ENCODE measurements at regions not wholly inside any gene's neighbourhood (a gene's known extent, or its start where the extent isn't known, plus 50 kb on each side); places are given as distances from the start of the nearest gene placed in this dataset.

GRCh38 chr4:187215438-187215837 is 491.8 kb upstream of the FAT1 start:
- DNase-seq (ENCODE audit: low spot score), result no peak
- no peak for ATAC-seq

- no peak for DNase-seq (ENCODE audit: low spot score)
- ATAC-seq, result no peak
These were observed 495.1 kb upstream of the FAT1 start for GRCh38 chr4:187218705-187219245.

- ATAC-seq, result no peak
These were observed 500.9 kb upstream of the FAT1 start for GRCh38 chr4:187224560-187224959.

GRCh38 chr4:187227907-187228704 is 504.4 kb upstream of the FAT1 start:
- no peak for DNase-seq (ENCODE audit: low spot score)
- no peak for ATAC-seq

More at GRCh38 chr4:187224560-187224959, 500.9 kb upstream of the FAT1 start:
- no peak for DNase-seq (ENCODE audit: low spot score)

GRCh38 chr4:187232196-187232595 is 508.5 kb upstream of the FAT1 start:
- no peak for DNase-seq (ENCODE audit: low spot score)
- no peak for ATAC-seq

- DNase-seq (ENCODE audit: low spot score), result no peak
- no peak for ATAC-seq
These were observed 509.1 kb upstream of the FAT1 start for GRCh38 chr4:187232796-187233195.

- no peak for ATAC-seq
- DNase-seq (ENCODE audit: low spot score), result no peak
These were observed 512.0 kb upstream of the FAT1 start for GRCh38 chr4:187235456-187236170.

- ATAC-seq (no peak), DNase-seq (ENCODE audit: low spot score) (no peak)
These were observed 512.7 kb upstream of the FAT1 start for GRCh38 chr4:187236209-187236890.

- ATAC-seq (no peak), DNase-seq (ENCODE audit: low spot score) (no peak)
These were observed 515.0 kb upstream of the FAT1 start for GRCh38 chr4:187238646-187239045.

- ATAC-seq (no peak), DNase-seq (ENCODE audit: low spot score) (no peak)
These were observed 528.2 kb upstream of the FAT1 start for GRCh38 chr4:187251896-187252295.

GRCh38 chr4:187256897-187257296 is 533.2 kb upstream of the FAT1 start:
- ATAC-seq (no peak), DNase-seq (ENCODE audit: low spot score) (no peak)

- DNase-seq (ENCODE audit: low spot score) (no peak), ATAC-seq (no peak)
These were observed 535.2 kb upstream of the FAT1 start for GRCh38 chr4:187258651-187259401.

- ATAC-seq, result no peak
- no peak for DNase-seq (ENCODE audit: low spot score)
These were observed 545.3 kb upstream of the FAT1 start for GRCh38 chr4:187268940-187269339.

GRCh38 chr4:187270154-187270553 is 546.5 kb upstream of the FAT1 start:
- ATAC-seq (no peak), DNase-seq (ENCODE audit: low spot score) (no peak)

- DNase-seq (ENCODE audit: low spot score) (no peak), ATAC-seq (no peak)
These were observed 548.2 kb upstream of the FAT1 start for GRCh38 chr4:187271848-187272247.

- no peak for DNase-seq (ENCODE audit: low spot score)
- no peak for ATAC-seq
These were observed 550.5 kb upstream of the FAT1 start for GRCh38 chr4:187274153-187274552.

GRCh38 chr4:187276736-187277408 is 553.2 kb upstream of the FAT1 start:
- ATAC-seq, result no peak
- no peak for DNase-seq (ENCODE audit: low spot score)

- DNase-seq (ENCODE audit: low spot score) (no peak), ATAC-seq (no peak)
These were observed 559.7 kb upstream of the FAT1 start for GRCh38 chr4:187283201-187283955.

GRCh38 chr4:187286525-187286924 is 562.9 kb upstream of the FAT1 start:
- DNase-seq (ENCODE audit: low spot score) (no peak), ATAC-seq (no peak)

GRCh38 chr4:187289371-187289770 is 565.7 kb upstream of the FAT1 start:
- no peak for ATAC-seq
- DNase-seq (ENCODE audit: low spot score), result no peak

All from left lobe of liver (tissue), 2 donors.